WI38 (cell line): ENCODE measurements at regions not wholly inside any gene's neighbourhood (a gene's known extent, or its start where the extent isn't known, plus 50 kb on each side); places are given as distances from the start of the nearest gene placed in this dataset.

Source experiments
- H3K4me3 ChIP-seq: 2 replicates; pipeline ENCODE4 v1.5.1; 2011; ENCODE audit warnings: low read depth, mild to moderate bottlenecking, control low read depth, low read length
- TF ChIP-seq, protein P1 (sequence below): IDR thresholded peaks from 2 replicates; pipeline ENCODE4 v1.5.1; 2012; ENCODE audit warnings: low read depth, mild to moderate bottlenecking, control low read depth, low read length

DNA sequence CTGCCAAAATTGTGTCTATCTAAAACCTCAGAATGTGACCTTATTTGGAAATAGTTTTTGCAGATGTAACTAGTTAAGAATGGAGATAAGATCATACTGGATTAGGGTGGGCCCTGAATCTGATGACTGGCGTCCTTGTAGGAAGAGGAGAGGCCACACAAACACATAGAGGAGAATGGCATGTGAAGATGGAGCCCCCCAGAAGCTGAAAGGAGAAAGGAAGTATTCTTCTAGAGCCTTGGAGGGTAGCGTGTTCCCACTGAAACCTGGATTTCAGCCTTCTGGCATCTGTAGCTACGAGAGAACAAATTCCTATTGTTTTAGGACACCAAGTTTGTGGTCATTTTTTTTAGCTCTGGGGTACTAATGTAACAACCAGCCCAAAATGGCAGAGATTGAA is 423.0 kb upstream of the TPM1 start:
- TF ChIP-seq, protein P1, sequence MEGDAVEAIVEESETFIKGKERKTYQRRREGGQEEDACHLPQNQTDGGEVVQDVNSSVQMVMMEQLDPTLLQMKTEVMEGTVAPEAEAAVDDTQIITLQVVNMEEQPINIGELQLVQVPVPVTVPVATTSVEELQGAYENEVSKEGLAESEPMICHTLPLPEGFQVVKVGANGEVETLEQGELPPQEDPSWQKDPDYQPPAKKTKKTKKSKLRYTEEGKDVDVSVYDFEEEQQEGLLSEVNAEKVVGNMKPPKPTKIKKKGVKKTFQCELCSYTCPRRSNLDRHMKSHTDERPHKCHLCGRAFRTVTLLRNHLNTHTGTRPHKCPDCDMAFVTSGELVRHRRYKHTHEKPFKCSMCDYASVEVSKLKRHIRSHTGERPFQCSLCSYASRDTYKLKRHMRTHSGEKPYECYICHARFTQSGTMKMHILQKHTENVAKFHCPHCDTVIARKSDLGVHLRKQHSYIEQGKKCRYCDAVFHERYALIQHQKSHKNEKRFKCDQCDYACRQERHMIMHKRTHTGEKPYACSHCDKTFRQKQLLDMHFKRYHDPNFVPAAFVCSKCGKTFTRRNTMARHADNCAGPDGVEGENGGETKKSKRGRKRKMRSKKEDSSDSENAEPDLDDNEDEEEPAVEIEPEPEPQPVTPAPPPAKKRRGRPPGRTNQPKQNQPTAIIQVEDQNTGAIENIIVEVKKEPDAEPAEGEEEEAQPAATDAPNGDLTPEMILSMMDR: no peak
- H3K4me3 ChIP-seq: peak overlapping the region; percentile 10; the same call in 1 of the 2 replicates

DNA sequence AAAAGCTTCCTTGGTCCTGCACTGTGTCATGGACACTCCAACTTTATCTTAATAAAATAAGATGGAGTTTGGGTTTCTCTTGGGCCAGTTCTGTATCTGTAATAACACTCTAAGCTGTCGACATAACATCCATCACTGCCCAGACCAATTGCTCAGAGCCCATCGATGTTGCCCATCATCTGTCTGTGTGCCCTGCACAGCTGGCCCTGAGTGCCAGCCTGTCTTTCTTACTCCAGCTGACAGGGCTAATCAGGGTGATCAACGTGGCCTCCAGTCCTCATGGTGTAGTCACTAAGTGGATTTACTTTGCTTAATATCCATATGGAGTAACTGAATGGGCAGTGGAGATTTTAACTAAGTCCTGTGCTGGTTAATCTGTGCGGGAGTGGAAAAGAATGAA is 419.8 kb upstream of the TPM1 start:
- no peak overlapping the region for H3K4me3 ChIP-seq
- TF ChIP-seq, protein P1: no peak

DNA sequence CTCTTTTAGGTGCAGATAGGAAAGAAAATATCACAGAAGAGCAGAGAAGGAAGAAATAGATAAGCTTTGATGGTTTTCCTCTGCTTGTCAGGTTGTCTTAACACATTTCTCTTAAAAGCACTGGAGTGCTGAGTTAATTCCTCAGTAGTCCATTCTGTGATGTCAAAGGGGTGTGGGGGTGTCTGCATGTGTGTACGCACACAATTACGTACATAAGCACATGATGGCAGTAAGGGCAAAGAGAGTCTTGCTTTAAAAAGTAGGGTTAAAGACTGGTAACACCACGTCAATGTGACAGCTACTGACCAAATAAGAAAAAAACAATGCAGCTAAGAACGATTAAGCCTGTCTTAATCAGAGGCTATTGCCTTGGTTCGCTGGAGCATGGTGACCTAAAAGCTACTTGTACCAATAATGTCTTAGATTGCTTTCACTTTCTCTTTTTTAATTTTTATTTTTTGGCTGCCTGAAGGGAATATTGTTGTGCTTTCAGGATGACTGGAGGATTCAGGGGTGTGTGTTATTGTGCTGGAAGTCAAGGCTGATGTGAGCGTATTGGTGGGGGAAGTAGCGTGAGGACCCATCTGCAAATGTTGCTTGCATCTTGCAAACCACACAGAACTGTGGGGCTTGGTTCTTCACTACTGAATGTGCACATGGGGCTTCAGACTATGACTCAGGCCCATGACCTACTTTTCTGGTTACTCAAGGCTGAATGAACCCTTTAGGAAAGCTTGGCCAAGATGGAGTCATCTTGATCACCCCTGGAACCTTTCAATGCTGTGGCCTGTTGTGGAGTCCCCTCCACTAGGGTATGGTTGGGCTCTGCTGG is 417.8 kb upstream of the TPM1 start:
- H3K4me3 ChIP-seq: peak overlapping the region; percentile 23; the same call in 1 of the 2 replicates
- TF ChIP-seq, protein P1: no peak

DNA sequence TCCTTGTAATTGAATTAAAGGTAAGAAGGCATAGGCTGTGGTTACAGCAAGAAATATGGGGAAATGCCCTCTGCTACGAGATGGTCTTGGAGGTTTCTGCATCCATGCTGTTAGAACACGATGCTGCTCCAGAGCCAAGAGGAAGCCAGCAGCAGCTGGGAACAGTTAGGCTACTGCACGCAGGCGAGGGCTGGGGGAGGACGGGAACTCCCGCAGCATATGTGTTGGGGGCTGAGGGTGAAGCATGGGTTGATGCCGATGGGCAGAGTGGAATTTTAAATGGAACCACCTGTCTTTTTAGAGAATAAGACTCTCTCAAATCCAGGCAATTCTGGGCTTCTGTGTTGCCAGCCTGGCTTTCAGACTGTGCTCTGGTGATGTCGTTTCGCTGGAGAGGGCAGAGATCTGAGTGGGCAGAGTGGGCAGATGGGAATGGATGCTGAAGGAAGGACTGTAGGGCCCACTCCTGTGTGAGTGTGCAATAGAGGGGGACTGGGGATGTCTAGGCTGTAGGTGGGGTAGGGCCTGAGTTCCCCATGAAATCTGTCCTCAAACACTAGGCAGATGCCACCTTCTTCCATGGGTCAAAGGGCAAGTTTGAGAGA is 417.0 kb upstream of the TPM1 start:
- TF ChIP-seq, protein P1: no peak
- no peak overlapping the region for H3K4me3 ChIP-seq

DNA sequence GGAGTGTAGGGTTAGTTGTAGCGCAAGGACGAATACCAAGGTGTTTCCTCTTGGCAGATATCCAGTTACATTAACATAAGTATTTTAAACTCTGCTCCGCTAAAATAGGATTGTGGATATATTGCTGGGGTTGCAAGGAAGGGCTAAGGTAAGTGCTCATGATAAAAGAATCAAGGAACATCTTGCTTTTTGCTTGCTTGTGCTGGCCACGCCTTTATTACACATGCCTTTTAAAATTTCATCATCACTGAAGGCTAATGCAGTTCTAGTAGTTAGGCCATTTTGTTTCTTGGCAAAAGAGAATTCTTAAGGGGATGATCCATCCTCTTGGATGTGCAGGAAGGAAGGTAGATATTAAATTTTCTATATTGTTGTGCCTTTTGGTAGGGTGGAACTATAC is 415.6 kb upstream of the TPM1 start:
- TF ChIP-seq, protein P1: no peak
- H3K4me3 ChIP-seq: no peak overlapping the region

DNA sequence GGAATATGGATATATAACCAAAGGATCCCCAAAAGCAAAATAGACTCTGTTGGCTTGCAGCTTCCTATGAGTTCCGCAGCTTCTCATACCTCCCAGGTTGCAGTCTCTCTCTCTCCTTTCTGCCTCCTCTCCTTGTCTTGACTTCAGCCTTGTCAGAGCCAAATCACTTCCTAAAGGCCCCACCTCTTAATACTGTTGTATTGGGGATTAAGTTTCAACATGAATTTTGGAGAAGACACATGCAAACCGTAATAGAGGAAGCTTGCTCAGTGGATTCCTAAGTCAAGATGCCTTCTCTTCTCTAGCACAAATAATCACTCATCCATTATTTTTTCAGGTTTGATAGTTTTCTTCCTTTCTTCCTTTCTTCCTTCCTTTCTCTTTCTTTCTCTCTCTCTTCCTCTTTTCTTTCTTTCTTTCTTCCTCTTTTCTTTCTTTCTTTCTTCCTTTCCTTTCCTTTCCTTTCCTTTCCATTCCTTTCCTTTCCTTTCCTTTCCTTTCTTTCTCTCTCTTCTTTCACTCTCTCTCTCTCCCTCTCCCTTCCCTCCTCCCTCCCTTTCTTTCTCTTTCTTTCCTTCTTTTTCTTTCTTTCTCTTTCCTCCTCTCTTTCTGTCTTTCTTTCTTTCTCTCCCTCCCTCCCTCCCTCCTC is 411.3 kb upstream of the TPM1 start:
- TF ChIP-seq, protein P1: no peak
- H3K4me3 ChIP-seq: no peak overlapping the region
